SK-N-SH treated with all-trans-retinoic acid at 6 μM for 48 hours (cell line): ENCODE measurements at regions not wholly inside any gene's neighbourhood (a gene's known extent, or its start where the extent isn't known, plus 50 kb on each side); places are given as distances from the start of the nearest gene placed in this dataset.
A peak's percentile ranks its signal among the peaks of the same experiment; 100 is the strongest.

Experiments
- ATAC-seq: fragments of 200-7000 bp; cut with Tn5 transposase; 3 replicates; pipeline ENCODE4 v1.9.1; 2020; ENCODE audit warnings: mild to moderate bottlenecking, moderate library complexity
- CSRNP3 ChIP-seq: fragments of 250-450 bp; sonication (Bioruptor Pico); IDR thresholded peaks from 2 replicates; pipeline ENCODE4 v1.5.1; 2021; ENCODE audit warnings: mild to moderate bottlenecking, moderate library complexity
- ESRRG ChIP-seq: fragments of 250-450 bp; sonication (Bioruptor Pico); IDR thresholded peaks from 2 replicates; pipeline ENCODE4 v1.6.1; 2021; ENCODE audit warnings: mild to moderate bottlenecking
- ISL1 ChIP-seq: fragments of 250-450 bp; sonication (Bioruptor Pico); IDR thresholded peaks from 2 replicates; pipeline ENCODE4 v2.1.2; 2022; ENCODE audit warnings: mild to moderate bottlenecking, moderate library complexity
- SNAI2 ChIP-seq: fragments of 250-450 bp; sonication (Bioruptor Pico); IDR thresholded peaks from 2 replicates; pipeline ENCODE4 v1.5.0; 2020; ENCODE audit warnings: mild to moderate bottlenecking, moderate library complexity
- TCF4 ChIP-seq: fragments of 250-450 bp; sonication (Bioruptor Pico); IDR thresholded peaks from 2 replicates; pipeline ENCODE4 v1.8.0; 2021; ENCODE audit warnings: mild to moderate bottlenecking, moderate library complexity, borderline replicate concordance
- TOX ChIP-seq: fragments of 250-450 bp; sonication (Bioruptor Pico); IDR thresholded peaks from 2 replicates; pipeline ENCODE4 v1.8.0; 2021; ENCODE audit warnings: mild to moderate bottlenecking, moderate library complexity, borderline replicate concordance
- ZC3H10 ChIP-seq: fragments of 250-450 bp; sonication (Bioruptor Pico); IDR thresholded peaks from 2 replicates; pipeline ENCODE4 v1.5.1; 2021; ENCODE audit warnings: mild to moderate bottlenecking, moderate library complexity
- ZFP3 ChIP-seq: fragments of 250-450 bp; sonication (Bioruptor Pico); IDR thresholded peaks from 2 replicates; pipeline ENCODE4 v1.5.0; 2020; ENCODE audit warnings: mild to moderate bottlenecking, moderate library complexity
- ZFP30 ChIP-seq: fragments of 450-650 bp; formaldehyde crosslinking; IDR thresholded peaks from 2 replicates; pipeline ENCODE4 v1.5.0; 2022; ENCODE audit warnings: mild to moderate bottlenecking, moderate library complexity
- ZNF565 ChIP-seq: fragments of 450-650 bp; formaldehyde crosslinking; conservative IDR thresholded peaks from 2 replicates; pipeline ENCODE4 v1.5.0; 2020; ENCODE audit warnings: low read depth, mild to moderate bottlenecking, moderate library complexity
- ZNF70 ChIP-seq: fragments of 450-650 bp; formaldehyde crosslinking; IDR thresholded peaks from 2 replicates; pipeline ENCODE4 v1.5.0; 2020; ENCODE audit warnings: mild to moderate bottlenecking, moderate library complexity
- TF ChIP-seq, protein P1 (sequence below): fragments of 250-450 bp; sonication (Bioruptor Pico); IDR thresholded peaks from 2 replicates; pipeline ENCODE4 v1.8.0; 2020; ENCODE audit warnings: mild to moderate bottlenecking, moderate library complexity, borderline replicate concordance
- TF ChIP-seq, protein P2 (sequence below): fragments of 250-450 bp; sonication (Bioruptor Pico); IDR thresholded peaks from 2 replicates; pipeline ENCODE4 v1.5.1; 2020; ENCODE audit warnings: low read depth, mild to moderate bottlenecking, moderate library complexity
- TF ChIP-seq, protein P3 (sequence below): fragments of 250-450 bp; sonication (Bioruptor Pico); IDR thresholded peaks from 2 replicates; pipeline ENCODE4 v1.5.0; 2020; ENCODE audit warnings: mild to moderate bottlenecking, moderate library complexity
- TF ChIP-seq, protein P4 (sequence below): fragments of 250-450 bp; sonication (Bioruptor Pico); IDR thresholded peaks from 2 replicates; pipeline ENCODE4 v1.8.0; 2021; ENCODE audit warnings: low read depth, mild to moderate bottlenecking, moderate library complexity, borderline replicate concordance

DNA sequence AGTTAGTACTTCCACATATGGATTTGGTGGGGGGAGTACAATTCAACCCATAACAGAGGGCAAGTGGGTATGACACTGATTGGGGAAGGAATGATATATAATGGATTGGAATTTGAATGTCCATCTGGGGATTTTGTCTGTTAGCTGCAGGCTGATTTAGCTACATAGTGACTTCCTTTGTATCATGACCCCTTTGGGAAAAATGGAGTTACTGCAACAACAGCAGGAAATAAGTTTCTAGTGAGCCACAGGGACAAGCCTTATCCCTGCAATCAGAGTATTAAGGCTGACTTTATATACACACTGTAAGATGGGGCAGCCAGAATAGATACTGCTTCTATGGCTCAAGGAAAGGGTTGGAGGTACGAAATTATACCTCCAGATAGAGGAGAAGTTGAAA is 404.4 kb upstream of the MEIS1 start (continued):
- TF ChIP-seq CSRNP3 (CRISPR knock-in tag): no peak
- TF ChIP-seq, protein P1, sequence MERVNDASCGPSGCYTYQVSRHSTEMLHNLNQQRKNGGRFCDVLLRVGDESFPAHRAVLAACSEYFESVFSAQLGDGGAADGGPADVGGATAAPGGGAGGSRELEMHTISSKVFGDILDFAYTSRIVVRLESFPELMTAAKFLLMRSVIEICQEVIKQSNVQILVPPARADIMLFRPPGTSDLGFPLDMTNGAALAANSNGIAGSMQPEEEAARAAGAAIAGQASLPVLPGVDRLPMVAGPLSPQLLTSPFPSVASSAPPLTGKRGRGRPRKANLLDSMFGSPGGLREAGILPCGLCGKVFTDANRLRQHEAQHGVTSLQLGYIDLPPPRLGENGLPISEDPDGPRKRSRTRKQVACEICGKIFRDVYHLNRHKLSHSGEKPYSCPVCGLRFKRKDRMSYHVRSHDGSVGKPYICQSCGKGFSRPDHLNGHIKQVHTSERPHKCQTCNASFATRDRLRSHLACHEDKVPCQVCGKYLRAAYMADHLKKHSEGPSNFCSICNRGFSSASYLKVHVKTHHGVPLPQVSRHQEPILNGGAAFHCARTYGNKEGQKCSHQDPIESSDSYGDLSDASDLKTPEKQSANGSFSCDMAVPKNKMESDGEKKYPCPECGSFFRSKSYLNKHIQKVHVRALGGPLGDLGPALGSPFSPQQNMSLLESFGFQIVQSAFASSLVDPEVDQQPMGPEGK (CRISPR knock-in tag): no peak
- no peak for TF ChIP-seq ISL1 (CRISPR knock-in tag)
- no peak for TF ChIP-seq ZNF565 (CRISPR knock-in tag)
- no peak for TF ChIP-seq ZC3H10 (CRISPR knock-in tag)

DNA sequence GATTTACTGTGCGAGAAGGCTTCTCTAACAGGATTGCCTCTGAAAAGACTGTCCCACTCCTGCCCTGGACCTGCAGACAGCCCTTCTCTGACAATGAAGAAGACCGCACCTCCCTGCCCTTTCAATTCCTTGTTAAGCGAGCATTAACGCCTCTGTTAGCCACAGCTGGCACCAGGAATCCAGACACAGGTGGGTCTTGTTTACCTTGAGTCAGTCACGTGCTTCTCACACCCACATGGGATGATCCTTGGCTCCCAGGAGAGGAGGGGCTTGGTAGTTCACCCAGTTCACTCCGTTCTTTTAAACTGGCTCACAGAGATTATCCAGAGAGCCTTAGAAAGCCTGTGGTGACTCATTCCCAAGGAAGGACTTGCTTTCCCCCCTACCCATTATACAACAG is 410.5 kb upstream of the MEIS1 start:
- TF ChIP-seq ESRRG (no peak), CSRNP3 (CRISPR knock-in tag) (no peak), ZNF70 (CRISPR knock-in tag) (no peak), ZC3H10 (CRISPR knock-in tag) (no peak), SNAI2 (CRISPR knock-in tag) (no peak), ZFP3 (CRISPR knock-in tag) (no peak), ZNF565 (CRISPR knock-in tag) (no peak), ZFP30 (CRISPR knock-in tag) (no peak), TOX (CRISPR knock-in tag) (no peak)
- TF ChIP-seq, protein P1 (CRISPR knock-in tag): no peak
- TF ChIP-seq, protein P2, sequence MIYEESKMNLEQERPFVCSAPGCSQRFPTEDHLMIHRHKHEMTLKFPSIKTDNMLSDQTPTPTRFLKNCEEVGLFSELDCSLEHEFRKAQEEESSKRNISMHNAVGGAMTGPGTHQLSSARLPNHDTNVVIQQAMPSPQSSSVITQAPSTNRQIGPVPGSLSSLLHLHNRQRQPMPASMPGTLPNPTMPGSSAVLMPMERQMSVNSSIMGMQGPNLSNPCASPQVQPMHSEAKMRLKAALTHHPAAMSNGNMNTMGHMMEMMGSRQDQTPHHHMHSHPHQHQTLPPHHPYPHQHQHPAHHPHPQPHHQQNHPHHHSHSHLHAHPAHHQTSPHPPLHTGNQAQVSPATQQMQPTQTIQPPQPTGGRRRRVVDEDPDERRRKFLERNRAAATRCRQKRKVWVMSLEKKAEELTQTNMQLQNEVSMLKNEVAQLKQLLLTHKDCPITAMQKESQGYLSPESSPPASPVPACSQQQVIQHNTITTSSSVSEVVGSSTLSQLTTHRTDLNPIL (CRISPR knock-in tag): no peak
- TF ChIP-seq, protein P3, sequence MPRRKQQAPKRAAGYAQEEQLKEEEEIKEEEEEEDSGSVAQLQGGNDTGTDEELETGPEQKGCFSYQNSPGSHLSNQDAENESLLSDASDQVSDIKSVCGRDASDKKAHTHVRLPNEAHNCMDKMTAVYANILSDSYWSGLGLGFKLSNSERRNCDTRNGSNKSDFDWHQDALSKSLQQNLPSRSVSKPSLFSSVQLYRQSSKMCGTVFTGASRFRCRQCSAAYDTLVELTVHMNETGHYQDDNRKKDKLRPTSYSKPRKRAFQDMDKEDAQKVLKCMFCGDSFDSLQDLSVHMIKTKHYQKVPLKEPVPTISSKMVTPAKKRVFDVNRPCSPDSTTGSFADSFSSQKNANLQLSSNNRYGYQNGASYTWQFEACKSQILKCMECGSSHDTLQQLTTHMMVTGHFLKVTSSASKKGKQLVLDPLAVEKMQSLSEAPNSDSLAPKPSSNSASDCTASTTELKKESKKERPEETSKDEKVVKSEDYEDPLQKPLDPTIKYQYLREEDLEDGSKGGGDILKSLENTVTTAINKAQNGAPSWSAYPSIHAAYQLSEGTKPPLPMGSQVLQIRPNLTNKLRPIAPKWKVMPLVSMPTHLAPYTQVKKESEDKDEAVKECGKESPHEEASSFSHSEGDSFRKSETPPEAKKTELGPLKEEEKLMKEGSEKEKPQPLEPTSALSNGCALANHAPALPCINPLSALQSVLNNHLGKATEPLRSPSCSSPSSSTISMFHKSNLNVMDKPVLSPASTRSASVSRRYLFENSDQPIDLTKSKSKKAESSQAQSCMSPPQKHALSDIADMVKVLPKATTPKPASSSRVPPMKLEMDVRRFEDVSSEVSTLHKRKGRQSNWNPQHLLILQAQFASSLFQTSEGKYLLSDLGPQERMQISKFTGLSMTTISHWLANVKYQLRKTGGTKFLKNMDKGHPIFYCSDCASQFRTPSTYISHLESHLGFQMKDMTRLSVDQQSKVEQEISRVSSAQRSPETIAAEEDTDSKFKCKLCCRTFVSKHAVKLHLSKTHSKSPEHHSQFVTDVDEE (CRISPR knock-in tag): no peak
- no peak for ATAC-seq

- no peak for ATAC-seq
- TF ChIP-seq, protein P3 (CRISPR knock-in tag): peak; percentile 38; the same call in 1 of the 2 replicates
- TF ChIP-seq, protein P4, sequence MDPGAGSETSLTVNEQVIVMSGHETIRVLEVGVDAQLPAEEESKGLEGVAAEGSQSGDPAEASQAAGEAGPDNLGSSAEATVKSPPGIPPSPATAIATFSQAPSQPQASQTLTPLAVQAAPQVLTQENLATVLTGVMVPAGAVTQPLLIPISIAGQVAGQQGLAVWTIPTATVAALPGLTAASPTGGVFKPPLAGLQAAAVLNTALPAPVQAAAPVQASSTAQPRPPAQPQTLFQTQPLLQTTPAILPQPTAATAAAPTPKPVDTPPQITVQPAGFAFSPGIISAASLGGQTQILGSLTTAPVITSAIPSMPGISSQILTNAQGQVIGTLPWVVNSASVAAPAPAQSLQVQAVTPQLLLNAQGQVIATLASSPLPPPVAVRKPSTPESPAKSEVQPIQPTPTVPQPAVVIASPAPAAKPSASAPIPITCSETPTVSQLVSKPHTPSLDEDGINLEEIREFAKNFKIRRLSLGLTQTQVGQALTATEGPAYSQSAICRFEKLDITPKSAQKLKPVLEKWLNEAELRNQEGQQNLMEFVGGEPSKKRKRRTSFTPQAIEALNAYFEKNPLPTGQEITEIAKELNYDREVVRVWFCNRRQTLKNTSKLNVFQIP: no peak
- TF ChIP-seq TCF4 (CRISPR knock-in tag): 0 out of 2 replicates have a peak, but pooled peaks have one; percentile 37
Measured at GRCh38 chr2:66021296-66021695, 413.6 kb upstream of the MEIS1 start.
